ENCODE measurements at regions not wholly inside any gene's neighbourhood (a gene's known extent, or its start where the extent isn't known, plus 50 kb on each side); places are given as distances from the start of the nearest gene placed in this dataset.

DNA sequence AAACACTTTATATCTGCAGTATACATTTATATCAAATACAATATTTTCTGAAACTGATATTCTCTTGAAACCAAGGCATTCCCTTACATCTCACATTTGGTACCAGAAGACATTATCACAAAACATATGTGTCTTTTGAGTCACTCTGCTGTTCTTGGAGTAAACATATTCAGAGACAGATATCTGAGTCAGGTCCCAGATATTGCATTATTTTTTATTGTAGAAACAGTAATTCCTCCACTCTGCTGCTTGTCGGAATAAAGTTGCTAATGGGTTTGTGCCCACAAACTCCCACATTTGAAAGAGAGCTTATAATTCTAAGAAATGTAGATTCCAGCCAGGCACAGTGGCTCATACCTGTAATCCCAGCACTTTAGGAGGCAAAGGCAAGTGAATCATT is 261.1 kb upstream of the DAPK1 start:
- intact Hi-C loops (cut with DNase I; ENCODE audit: low total_unique reads) = no loop called here
- H3K9me3 ChIP-seq = no peaks in the 10 kb centered on the region
- TF ChIP-seq POLR2AphosphoS5 (IDR thresholded peaks at IDR 0.05) (no peak), POLR2A (IDR thresholded peaks at IDR 0.05) (no peak), EP300 (IDR thresholded peaks at IDR 0.05) (no peak)
- TF ChIP-seq, protein P1, sequence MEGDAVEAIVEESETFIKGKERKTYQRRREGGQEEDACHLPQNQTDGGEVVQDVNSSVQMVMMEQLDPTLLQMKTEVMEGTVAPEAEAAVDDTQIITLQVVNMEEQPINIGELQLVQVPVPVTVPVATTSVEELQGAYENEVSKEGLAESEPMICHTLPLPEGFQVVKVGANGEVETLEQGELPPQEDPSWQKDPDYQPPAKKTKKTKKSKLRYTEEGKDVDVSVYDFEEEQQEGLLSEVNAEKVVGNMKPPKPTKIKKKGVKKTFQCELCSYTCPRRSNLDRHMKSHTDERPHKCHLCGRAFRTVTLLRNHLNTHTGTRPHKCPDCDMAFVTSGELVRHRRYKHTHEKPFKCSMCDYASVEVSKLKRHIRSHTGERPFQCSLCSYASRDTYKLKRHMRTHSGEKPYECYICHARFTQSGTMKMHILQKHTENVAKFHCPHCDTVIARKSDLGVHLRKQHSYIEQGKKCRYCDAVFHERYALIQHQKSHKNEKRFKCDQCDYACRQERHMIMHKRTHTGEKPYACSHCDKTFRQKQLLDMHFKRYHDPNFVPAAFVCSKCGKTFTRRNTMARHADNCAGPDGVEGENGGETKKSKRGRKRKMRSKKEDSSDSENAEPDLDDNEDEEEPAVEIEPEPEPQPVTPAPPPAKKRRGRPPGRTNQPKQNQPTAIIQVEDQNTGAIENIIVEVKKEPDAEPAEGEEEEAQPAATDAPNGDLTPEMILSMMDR (IDR thresholded peaks at IDR 0.05) = no peak
- peaks cover 0 to 4% (median 0%) of the 10 kb centered on the region in 3 donors for H3K27me3 ChIP-seq
- no peaks in the 10 kb centered on the region for H3K36me3 ChIP-seq
- no peaks in the 10 kb centered on the region for H3K4me1 ChIP-seq
- 38 to 96% (median 94%) methylated on average over 1 of the region's 1 CpG for WGBS, 5 donors
- no peak for DNase-seq
- H3K27ac ChIP-seq = no peak overlapping the region
- H3K4me3 ChIP-seq = no peak overlapping the region

DNA sequence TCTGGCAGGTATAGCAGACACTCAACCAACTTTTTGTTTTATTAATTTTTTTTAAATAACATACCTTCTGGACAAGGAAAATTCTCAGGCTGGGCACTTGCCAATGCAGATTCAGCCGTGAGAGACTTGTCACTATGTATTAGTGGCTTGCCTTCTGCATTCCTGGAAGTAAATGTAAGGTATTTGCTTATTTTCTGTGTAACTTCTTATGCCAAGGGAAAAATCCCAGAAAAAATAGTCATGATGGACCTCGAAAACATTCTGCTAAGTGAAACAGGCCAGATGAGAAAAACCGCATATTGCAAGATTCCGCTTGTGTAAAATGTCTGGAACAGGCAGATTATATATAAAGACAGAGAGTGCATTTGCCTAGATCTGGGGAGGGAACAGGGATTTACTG is 260.3 kb upstream of the DAPK1 start:
- H3K36me3 ChIP-seq = no peaks in the 10 kb centered on the region
- intact Hi-C loops (cut with DNase I; ENCODE audit: low total_unique reads) = no loop called here
- no peak overlapping the region for H3K4me3 ChIP-seq
- WGBS, 5 donors = 78 to 86% (median 84%) methylated on average over 4 of the region's 4 CpGs
- peaks cover 0 to 4% (median 0%) of the 10 kb centered on the region in 3 donors for H3K27me3 ChIP-seq
- H3K9me3 ChIP-seq = no peaks in the 10 kb centered on the region
- peak in 1 of 2 donors; percentile 25 for DNase-seq
- no peaks in the 10 kb centered on the region for H3K4me1 ChIP-seq
- no peak overlapping the region for H3K27ac ChIP-seq
- TF ChIP-seq POLR2AphosphoS5 (IDR thresholded peaks at IDR 0.05) (no peak), EP300 (IDR thresholded peaks at IDR 0.05) (no peak), POLR2A (IDR thresholded peaks at IDR 0.05) (no peak)
- TF ChIP-seq, protein P1 (IDR thresholded peaks at IDR 0.05) = no peak

DNA sequence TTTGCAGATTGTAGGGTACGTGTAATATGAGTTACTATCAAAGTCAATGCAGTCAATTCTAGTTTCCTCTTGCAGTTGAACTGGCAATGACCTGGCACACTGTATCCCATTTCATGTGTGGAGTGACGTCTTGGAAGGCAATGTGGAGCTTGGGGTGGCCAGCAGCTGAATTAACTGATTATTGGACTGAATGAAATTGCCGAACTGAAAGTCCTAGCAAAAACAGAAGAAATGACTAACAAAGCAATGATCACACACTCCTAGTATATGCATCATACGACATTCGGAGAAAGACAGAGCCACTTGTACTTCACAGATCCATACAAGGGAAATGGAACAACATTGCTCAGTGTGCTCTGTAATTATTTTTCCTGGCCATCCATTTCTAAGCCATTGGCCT is 259.1 kb upstream of the DAPK1 start:
- Histone ChIP-seq H3K4me1 (no peaks in the 10 kb centered on the region), H3K27me3 (peaks cover 0 to 4% (median 0%) of the 10 kb centered on the region in 3 donors), H3K4me3 (no peak overlapping the region), H3K27ac (no peak overlapping the region), H3K9me3 (no peaks in the 10 kb centered on the region), H3K36me3 (no peaks in the 10 kb centered on the region)
- 72 to 87% (median 86%) methylated on average over 5 of the region's 5 CpGs for WGBS, 5 donors
- TF ChIP-seq EP300 (IDR thresholded peaks at IDR 0.05) = no peak
- TF ChIP-seq, protein P1 (IDR thresholded peaks at IDR 0.05) = no peak
- intact Hi-C loops (cut with DNase I; ENCODE audit: low total_unique reads) = no loop called here
- DNase-seq = peak in 1 of 2 donors; percentile 44

DNA sequence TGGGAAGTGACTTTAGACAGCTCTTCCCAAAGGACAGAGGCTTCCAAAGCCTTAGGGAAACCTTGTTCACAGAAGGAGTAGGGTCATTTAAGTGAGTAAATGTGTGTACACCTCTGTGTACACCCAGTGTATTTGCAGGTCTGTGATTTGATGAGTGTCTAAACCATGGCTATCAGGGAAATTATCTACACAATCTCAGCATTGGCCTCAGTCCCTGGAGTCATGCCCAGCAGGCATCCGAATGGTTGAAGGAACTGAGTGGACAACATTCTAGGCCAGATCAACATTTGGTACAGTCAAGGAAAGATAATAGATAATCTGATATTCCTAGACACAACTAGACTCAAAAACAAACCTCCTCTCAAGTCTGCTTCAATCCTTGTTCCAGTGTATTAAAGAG is 258.4 kb upstream of the DAPK1 start:
- intact Hi-C loops (cut with DNase I; ENCODE audit: low total_unique reads) = no loop called here
- TF ChIP-seq EP300 (IDR thresholded peaks at IDR 0.05) (no peak), POLR2AphosphoS5 (IDR thresholded peaks at IDR 0.05) (no peak), POLR2A (IDR thresholded peaks at IDR 0.05) (no peak)
- TF ChIP-seq, protein P1 (IDR thresholded peaks at IDR 0.05) = no peak

More for the DNA sequence above, 258.4 kb upstream of the DAPK1 start:
- Histone ChIP-seq H3K9me3 (no peaks in the 10 kb centered on the region), H3K27ac (no peak overlapping the region), H3K36me3 (no peaks in the 10 kb centered on the region), H3K4me1 (no peaks in the 10 kb centered on the region), H3K27me3 (peaks cover 0 to 4% (median 0%) of the 10 kb centered on the region in 3 donors), H3K4me3 (no peak overlapping the region)
- WGBS, 5 donors = 13 to 40% (median 25%) methylated on average over 1 of the region's 1 CpG
- DNase-seq = no peak

Data from stomach (tissue), 8 donors.